CD4-positive, alpha-beta T cell (primary cell): ENCODE measurements at regions not wholly inside any gene's neighbourhood (a gene's known extent, or its start where the extent isn't known, plus 50 kb on each side); places are given as distances from the start of the nearest gene placed in this dataset.

ENCODE experiments used
- ATAC-seq: fragments of 200-7000 bp; cut with Tn5 transposase; one replicate; pipeline ENCODE4 v1.10.0; 2022; ENCODE audit warnings: mild to moderate bottlenecking; ENCODE audit not compliant: poor library complexity
- CTCF ChIA-PET: fragments of 350-600 bp; sonication (Branson Sonifier 250); formaldehyde crosslinking; loops from one replicate; lab custom pipeline; 2021; ENCODE audit warnings: antibody characterized with exemption, inconsistent platforms; lab: Charles Lee
- POLR2A ChIA-PET: fragments of 350-600 bp; sonication (Branson Sonifier 250); formaldehyde crosslinking; loops from one replicate; lab custom pipeline; 2021; ENCODE audit warnings: antibody characterized with exemption, inconsistent platforms; lab: Charles Lee
- DNase-seq, 14 experiments: peaks; one replicate each; pipeline ENCODE4 v3.0.0-alpha.2; 2013 to 2020; ENCODE audit warnings: mixed read lengths in 2 of 14
- H3K27ac ChIP-seq, 2 donors: one replicate each; pipeline versions ENCODE4 v1.5.1 to v1.7.0; 2013; ENCODE audit warnings: low read length in 2 of 2, low read depth in 1 of 2, mild to moderate bottlenecking in 1 of 2
- H3K27me3 ChIP-seq, 2 experiments: 1 replicate in 1 of 2; 2 replicates in 1 of 2; pipeline versions ENCODE4 v1.6.1 to v1.7.0; 2013; ENCODE audit warnings: low read length in 2 of 2, control low read depth in 1 of 2, mild to moderate bottlenecking in 1 of 2, moderate library complexity in 1 of 2; ENCODE audit not compliant: insufficient read depth in 2 of 2, control insufficient read depth in 1 of 2
- H3K36me3 ChIP-seq: one replicate; pipeline ENCODE4 v1.6.1; 2013; ENCODE audit warnings: low read length, control low read depth; ENCODE audit not compliant: insufficient read depth
- H3K4me1 ChIP-seq: one replicate; pipeline ENCODE4 v1.6.1; 2013; ENCODE audit warnings: low read length, control low read depth; ENCODE audit not compliant: insufficient read depth
- H3K4me3 ChIP-seq: one replicate; pipeline ENCODE4 v1.5.1; 2013; ENCODE audit warnings: mild to moderate bottlenecking, low read length, moderate library complexity
- H3K9me3 ChIP-seq, 2 experiments: 1 replicate in 1 of 2; 2 replicates in 1 of 2; pipeline versions ENCODE4 v1.6.1 to v1.7.0; 2013; ENCODE audit warnings: low read length in 2 of 2, mild to moderate bottlenecking in 2 of 2, control low read depth in 1 of 2, moderate library complexity in 1 of 2; ENCODE audit not compliant: control insufficient read depth in 1 of 2, insufficient read depth in 1 of 2
- H3K27ac Mint-ChIP-seq: one replicate; pipeline ENCODE4 v1.8.0; 2020; ENCODE audit warnings: mixed read lengths
- H3K27me3 Mint-ChIP-seq: one replicate; pipeline ENCODE4 v1.8.0; 2021; ENCODE audit warnings: mixed read lengths
- H3K36me3 Mint-ChIP-seq: one replicate; pipeline ENCODE4 v1.8.0; 2021; ENCODE audit warnings: low read depth, mixed read lengths
- H3K4me1 Mint-ChIP-seq: one replicate; pipeline ENCODE4 v1.8.0; 2021; ENCODE audit warnings: low read depth, mixed read lengths
- H3K4me3 Mint-ChIP-seq: one replicate; pipeline ENCODE4 v1.8.0; 2020; ENCODE audit warnings: mild to moderate bottlenecking, mixed read lengths
- H3K9me3 Mint-ChIP-seq: one replicate; pipeline ENCODE4 v1.8.0; 2020; ENCODE audit warnings: mixed read lengths
- intact Hi-C, 2 experiments: fragments of 100-400 bp; cut with DNase I in 1 of 2; cut with micrococcal nuclease in 1 of 2; formaldehyde crosslinking; loops; one replicate each; pipeline versions ENCODE4 v1.15.1 to v1.9.0; 2023 to 2025; cut with DNase I, micrococcal nuclease
- TF ChIP-seq, protein P1 (sequence below): fragments of 200-600 bp; IDR thresholded peaks from one replicate; pipeline ENCODE4 v1.8.0; 2022; ENCODE audit warnings: antibody characterized with exemption, mild to moderate bottlenecking

DNA sequence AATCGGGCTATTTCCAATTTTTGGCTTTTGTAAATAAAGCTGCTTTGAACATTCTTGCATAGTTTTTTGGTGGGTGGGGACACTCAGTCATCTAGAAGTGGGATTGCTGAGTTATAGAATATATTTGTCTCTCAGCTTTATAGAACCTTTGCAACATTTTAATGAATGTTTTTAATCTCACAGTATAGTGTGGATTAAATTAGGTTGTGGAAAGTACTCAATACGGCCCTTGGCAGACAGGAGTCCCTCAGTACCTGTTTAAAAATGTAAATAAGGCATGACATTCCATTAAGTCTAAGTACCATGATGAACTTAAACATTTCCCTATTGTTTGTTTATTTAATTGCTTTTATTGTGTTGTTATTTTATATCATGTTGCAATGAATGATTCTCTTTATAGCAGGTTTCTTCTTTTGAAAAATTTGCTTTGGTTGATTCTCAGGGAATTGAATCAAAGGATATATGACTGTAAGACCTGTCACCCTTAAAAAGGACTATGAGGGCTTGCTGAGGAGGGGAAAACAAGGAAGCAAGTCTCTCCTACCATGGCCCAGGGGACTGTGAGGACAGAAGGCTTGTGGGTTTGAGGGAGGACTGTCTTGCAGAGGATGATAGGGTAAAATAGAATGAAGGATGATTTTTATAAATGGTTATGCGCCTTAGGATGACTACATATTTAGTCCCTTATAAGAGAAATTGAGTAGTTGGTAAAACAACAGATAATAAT is 165.1 kb downstream of the RPIA start:
- no peaks in the 10 kb centered on the region for H3K4me1 Mint-ChIP-seq
- Histone ChIP-seq H3K36me3 (no peaks in the 10 kb centered on the region), H3K27me3 (peaks cover 0 to 4% of the 10 kb centered on the region in 2 experiments), H3K9me3 (no peaks in the 10 kb centered on the region), H3K27ac (no peak overlapping the region), H3K4me3 (no peak overlapping the region), H3K4me1 (no peaks in the 10 kb centered on the region)
- intact Hi-C loops, result no loop called here
- no peak for DNase-seq
- TF ChIP-seq, protein P1, sequence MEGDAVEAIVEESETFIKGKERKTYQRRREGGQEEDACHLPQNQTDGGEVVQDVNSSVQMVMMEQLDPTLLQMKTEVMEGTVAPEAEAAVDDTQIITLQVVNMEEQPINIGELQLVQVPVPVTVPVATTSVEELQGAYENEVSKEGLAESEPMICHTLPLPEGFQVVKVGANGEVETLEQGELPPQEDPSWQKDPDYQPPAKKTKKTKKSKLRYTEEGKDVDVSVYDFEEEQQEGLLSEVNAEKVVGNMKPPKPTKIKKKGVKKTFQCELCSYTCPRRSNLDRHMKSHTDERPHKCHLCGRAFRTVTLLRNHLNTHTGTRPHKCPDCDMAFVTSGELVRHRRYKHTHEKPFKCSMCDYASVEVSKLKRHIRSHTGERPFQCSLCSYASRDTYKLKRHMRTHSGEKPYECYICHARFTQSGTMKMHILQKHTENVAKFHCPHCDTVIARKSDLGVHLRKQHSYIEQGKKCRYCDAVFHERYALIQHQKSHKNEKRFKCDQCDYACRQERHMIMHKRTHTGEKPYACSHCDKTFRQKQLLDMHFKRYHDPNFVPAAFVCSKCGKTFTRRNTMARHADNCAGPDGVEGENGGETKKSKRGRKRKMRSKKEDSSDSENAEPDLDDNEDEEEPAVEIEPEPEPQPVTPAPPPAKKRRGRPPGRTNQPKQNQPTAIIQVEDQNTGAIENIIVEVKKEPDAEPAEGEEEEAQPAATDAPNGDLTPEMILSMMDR, result no peak
- H3K4me3 Mint-ChIP-seq, result no peak overlapping the region
- no peak for ATAC-seq
- no peaks in the 10 kb centered on the region for H3K36me3 Mint-ChIP-seq
- H3K9me3 Mint-ChIP-seq, result no peaks in the 10 kb centered on the region
- CTCF ChIA-PET, result no interaction called here
- H3K27ac Mint-ChIP-seq, result no peak overlapping the region
- POLR2A ChIA-PET, result interaction anchor here (0.6 kb wide), 1 partner anchor 14 kb away, joined by 3 read pairs; no protein-coding TSS in a partner anchor
- H3K27me3 Mint-ChIP-seq, result peaks cover 16% of the 10 kb centered on the region

DNA sequence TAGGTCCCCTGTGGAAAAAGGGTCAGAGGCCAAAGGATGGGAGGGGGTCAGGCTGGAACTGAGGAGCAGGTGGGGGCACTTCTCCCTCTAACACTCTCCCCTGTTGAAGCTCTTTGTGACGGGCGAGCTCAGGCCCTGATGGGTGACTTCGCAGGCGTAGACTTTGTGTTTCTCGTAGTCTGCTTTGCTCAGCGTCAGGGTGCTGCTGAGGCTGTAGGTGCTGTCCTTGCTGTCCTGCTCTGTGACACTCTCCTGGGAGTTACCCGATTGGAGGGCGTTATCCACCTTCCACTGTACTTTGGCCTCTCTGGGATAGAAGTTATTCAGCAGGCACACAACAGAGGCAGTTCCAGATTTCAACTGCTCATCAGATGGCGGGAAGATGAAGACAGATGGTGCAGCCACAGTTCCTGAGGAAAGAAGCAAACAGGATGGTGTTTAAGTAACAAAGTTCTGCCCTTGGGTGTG is 165.8 kb downstream of the RPIA start:
- CTCF ChIA-PET, result no interaction called here
- no peaks in the 10 kb centered on the region for H3K36me3 Mint-ChIP-seq
- no peak overlapping the region for H3K27ac Mint-ChIP-seq

DNA sequence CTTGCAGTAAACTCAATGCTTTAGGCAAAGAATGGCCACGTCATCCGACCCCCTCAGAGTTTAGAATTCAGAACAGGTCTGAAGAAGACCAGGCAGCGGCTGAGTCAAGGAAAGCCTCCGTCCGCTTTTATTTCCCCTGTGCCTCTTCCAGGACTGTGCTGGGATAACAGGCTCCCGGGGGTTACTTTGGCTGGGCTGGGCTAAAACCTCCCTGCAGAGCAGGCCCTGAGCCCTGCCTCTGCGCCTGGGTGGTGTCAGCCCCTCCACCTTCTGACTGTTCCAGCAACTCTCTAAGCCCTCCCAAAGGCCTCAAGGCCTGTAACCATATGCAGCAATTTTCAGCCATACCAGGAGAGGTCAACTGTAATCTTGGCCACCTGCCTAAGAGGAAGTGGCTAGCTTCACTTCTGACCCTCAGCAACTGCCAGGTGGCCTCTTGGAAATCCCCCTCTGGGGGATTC is 166.5 kb downstream of the RPIA start:
- Histone ChIP-seq H3K27me3 (no peaks in the 10 kb centered on the region), H3K4me3 (no peak overlapping the region), H3K9me3 (no peaks in the 10 kb centered on the region), H3K36me3 (no peaks in the 10 kb centered on the region), H3K4me1 (no peaks in the 10 kb centered on the region), H3K27ac (no peak overlapping the region)
- no peaks in the 10 kb centered on the region for H3K36me3 Mint-ChIP-seq
- POLR2A ChIA-PET, result no interaction called here
- H3K4me3 Mint-ChIP-seq, result no peak overlapping the region
- DNase-seq (no peak), ATAC-seq (no peak)
- CTCF ChIA-PET, result no interaction called here
- no peaks in the 10 kb centered on the region for H3K4me1 Mint-ChIP-seq
- intact Hi-C loops, result no loop called here
- H3K27me3 Mint-ChIP-seq, result peaks cover 13% of the 10 kb centered on the region
- TF ChIP-seq, protein P1, result no peak
- H3K9me3 Mint-ChIP-seq, result no peaks in the 10 kb centered on the region
- H3K27ac Mint-ChIP-seq, result no peak overlapping the region

More for the DNA sequence above, 165.8 kb downstream of the RPIA start:
- H3K27me3 Mint-ChIP-seq, result peaks cover 17% of the 10 kb centered on the region
- POLR2A ChIA-PET, result interaction anchor here (0.6 kb wide), 1 partner anchor 14 kb away, joined by 3 read pairs; no protein-coding TSS in a partner anchor
- H3K9me3 Mint-ChIP-seq, result no peaks in the 10 kb centered on the region
- H3K36me3 ChIP-seq, result no peaks in the 10 kb centered on the region
- ATAC-seq (no peak), DNase-seq (no peak)
- intact Hi-C loops, result no loop called here
- H3K4me3 Mint-ChIP-seq, result no peak overlapping the region
- TF ChIP-seq, protein P1, result no peak
- H3K9me3 ChIP-seq, result no peaks in the 10 kb centered on the region
- H3K4me1 Mint-ChIP-seq, result no peaks in the 10 kb centered on the region
- H3K4me1 ChIP-seq, result no peaks in the 10 kb centered on the region
- no peak overlapping the region for H3K4me3 ChIP-seq
- H3K27ac ChIP-seq, result no peak overlapping the region
- no peaks in the 10 kb centered on the region for H3K27me3 ChIP-seq
